ENCODE measurements at regions not wholly inside any gene's neighbourhood (a gene's known extent, or its start where the extent isn't known, plus 50 kb on each side); places are given as distances from the start of the nearest gene placed in this dataset.

DNA sequence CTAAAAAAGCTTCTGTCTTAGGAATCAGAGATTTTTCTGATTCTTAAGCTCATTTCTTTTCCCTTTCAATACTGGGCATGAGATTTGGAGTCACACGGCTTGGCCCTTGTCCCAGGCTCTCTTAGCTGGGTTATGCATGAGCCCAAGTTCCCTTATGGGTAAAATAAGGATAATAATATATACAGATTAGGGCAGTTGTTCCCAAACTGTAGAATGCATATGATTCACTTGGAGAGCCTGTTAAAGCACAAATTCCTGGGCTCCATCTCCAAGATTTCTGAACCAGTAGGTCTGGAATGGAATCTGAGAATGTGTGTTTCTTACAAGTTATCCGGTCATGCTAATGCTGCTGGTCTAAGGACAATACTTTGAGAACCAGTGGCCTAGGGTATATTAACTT is 154.0 kb downstream of the REEP3 start:
- TF ChIP-seq, protein P1, sequence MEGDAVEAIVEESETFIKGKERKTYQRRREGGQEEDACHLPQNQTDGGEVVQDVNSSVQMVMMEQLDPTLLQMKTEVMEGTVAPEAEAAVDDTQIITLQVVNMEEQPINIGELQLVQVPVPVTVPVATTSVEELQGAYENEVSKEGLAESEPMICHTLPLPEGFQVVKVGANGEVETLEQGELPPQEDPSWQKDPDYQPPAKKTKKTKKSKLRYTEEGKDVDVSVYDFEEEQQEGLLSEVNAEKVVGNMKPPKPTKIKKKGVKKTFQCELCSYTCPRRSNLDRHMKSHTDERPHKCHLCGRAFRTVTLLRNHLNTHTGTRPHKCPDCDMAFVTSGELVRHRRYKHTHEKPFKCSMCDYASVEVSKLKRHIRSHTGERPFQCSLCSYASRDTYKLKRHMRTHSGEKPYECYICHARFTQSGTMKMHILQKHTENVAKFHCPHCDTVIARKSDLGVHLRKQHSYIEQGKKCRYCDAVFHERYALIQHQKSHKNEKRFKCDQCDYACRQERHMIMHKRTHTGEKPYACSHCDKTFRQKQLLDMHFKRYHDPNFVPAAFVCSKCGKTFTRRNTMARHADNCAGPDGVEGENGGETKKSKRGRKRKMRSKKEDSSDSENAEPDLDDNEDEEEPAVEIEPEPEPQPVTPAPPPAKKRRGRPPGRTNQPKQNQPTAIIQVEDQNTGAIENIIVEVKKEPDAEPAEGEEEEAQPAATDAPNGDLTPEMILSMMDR (IDR thresholded peaks at IDR 0.05; ENCODE audit: low read length): no peak
- no peak for TF ChIP-seq EZH2 (IDR thresholded peaks at IDR 0.05; ENCODE audit: borderline replicate concordance, low read length)
